ENCODE measurements at regions not wholly inside any gene's neighbourhood (a gene's known extent, or its start where the extent isn't known, plus 50 kb on each side); places are given as distances from the start of the nearest gene placed in this dataset.

GRCh38 chr4:130172156-130172555 lies 1076.2 kb downstream of the C4orf33 start (continued):
- TF ChIP-seq POU6F1 (CRISPR knock-in tag; IDR thresholded peaks at IDR 0.05; ENCODE audit: borderline replicate concordance, low read depth): no peak
- TF ChIP-seq ARNTL (CRISPR knock-in tag; IDR thresholded peaks at IDR 0.05; ENCODE audit: borderline replicate concordance, low read depth): no peak
- TF ChIP-seq PATZ1 (CRISPR knock-in tag; IDR thresholded peaks at IDR 0.05; ENCODE audit: borderline replicate concordance): no peak

GRCh38 chr4:130178106-130178505 lies 1082.2 kb downstream of the C4orf33 start:
- TF ChIP-seq ZNF8 (CRISPR knock-in tag; IDR thresholded peaks at IDR 0.05) (no peak), RARB (CRISPR knock-in tag; IDR thresholded peaks at IDR 0.05) (no peak), PPARA (CRISPR knock-in tag; IDR thresholded peaks at IDR 0.05; ENCODE audit: borderline replicate concordance) (no peak), ESRRG (CRISPR knock-in tag; IDR thresholded peaks at IDR 0.05) (no peak), SNAI2 (CRISPR knock-in tag; IDR thresholded peaks at IDR 0.05) (no peak), ARNTL (CRISPR knock-in tag; IDR thresholded peaks at IDR 0.05; ENCODE audit: borderline replicate concordance, low read depth) (no peak), ISL1 (CRISPR knock-in tag; IDR thresholded peaks at IDR 0.05) (no peak), TOX (CRISPR knock-in tag; IDR thresholded peaks at IDR 0.05; ENCODE audit: borderline replicate concordance) (no peak), OSR1 (CRISPR knock-in tag; IDR thresholded peaks at IDR 0.05) (no peak), BACH2 (CRISPR knock-in tag; IDR thresholded peaks at IDR 0.05; ENCODE audit: borderline replicate concordance) (no peak), GLIS3 (CRISPR knock-in tag; IDR thresholded peaks at IDR 0.05) (no peak)
- ATAC-seq: no peak

- no peak for TF ChIP-seq CREB5 (CRISPR knock-in tag; IDR thresholded peaks at IDR 0.05; ENCODE audit: low read depth)
- TF ChIP-seq ZFP30 (CRISPR knock-in tag; IDR thresholded peaks at IDR 0.05): no peak
- TF ChIP-seq ZNF70 (CRISPR knock-in tag; IDR thresholded peaks at IDR 0.05): no peak
- no peak for TF ChIP-seq PATZ1 (CRISPR knock-in tag; IDR thresholded peaks at IDR 0.05; ENCODE audit: borderline replicate concordance)
- TF ChIP-seq POU6F1 (CRISPR knock-in tag; IDR thresholded peaks at IDR 0.05; ENCODE audit: borderline replicate concordance, low read depth): no peak
- TF ChIP-seq ARNTL (CRISPR knock-in tag; IDR thresholded peaks at IDR 0.05; ENCODE audit: borderline replicate concordance, low read depth): no peak
- TF ChIP-seq TOX (CRISPR knock-in tag; IDR thresholded peaks at IDR 0.05; ENCODE audit: borderline replicate concordance): no peak
- no peak for TF ChIP-seq PPARA (CRISPR knock-in tag; IDR thresholded peaks at IDR 0.05; ENCODE audit: borderline replicate concordance)
- no peak for TF ChIP-seq TCF4 (CRISPR knock-in tag; IDR thresholded peaks at IDR 0.05; ENCODE audit: borderline replicate concordance)
- no peak for TF ChIP-seq ESRRG (CRISPR knock-in tag; IDR thresholded peaks at IDR 0.05)
- no peak for TF ChIP-seq ZFP3 (CRISPR knock-in tag; IDR thresholded peaks at IDR 0.05)
- no peak for TF ChIP-seq ISL1 (CRISPR knock-in tag; IDR thresholded peaks at IDR 0.05)
- no peak for TF ChIP-seq RARB (CRISPR knock-in tag; IDR thresholded peaks at IDR 0.05)
These were observed 1087.1 kb downstream of the C4orf33 start for GRCh38 chr4:130183096-130183495.

GRCh38 chr4:130183766-130184165 lies 1087.8 kb downstream of the C4orf33 start:
- TF ChIP-seq RARB (CRISPR knock-in tag; IDR thresholded peaks at IDR 0.05) (no peak), ARNTL (CRISPR knock-in tag; IDR thresholded peaks at IDR 0.05; ENCODE audit: borderline replicate concordance, low read depth) (no peak), ZFP30 (CRISPR knock-in tag; IDR thresholded peaks at IDR 0.05) (no peak), ZNF70 (CRISPR knock-in tag; IDR thresholded peaks at IDR 0.05) (no peak), GLIS3 (CRISPR knock-in tag; IDR thresholded peaks at IDR 0.05) (no peak), ZFP3 (CRISPR knock-in tag; IDR thresholded peaks at IDR 0.05) (no peak), BACH2 (CRISPR knock-in tag; IDR thresholded peaks at IDR 0.05; ENCODE audit: borderline replicate concordance) (no peak), PATZ1 (CRISPR knock-in tag; IDR thresholded peaks at IDR 0.05; ENCODE audit: borderline replicate concordance) (no peak), SNAI2 (CRISPR knock-in tag; IDR thresholded peaks at IDR 0.05) (no peak), TOX (CRISPR knock-in tag; IDR thresholded peaks at IDR 0.05; ENCODE audit: borderline replicate concordance) (no peak)

More at GRCh38 chr4:130183096-130183495, 1087.1 kb downstream of the C4orf33 start:
- ATAC-seq: no peak

More at GRCh38 chr4:130183766-130184165, 1087.8 kb downstream of the C4orf33 start:
- no peak for ATAC-seq
